NCI-H82 treated with DMSO at 0.1 percent for 48 hours (cell line): ENCODE measurements at regions not wholly inside any gene's neighbourhood (a gene's known extent, or its start where the extent isn't known, plus 50 kb on each side); places are given as distances from the start of the nearest gene placed in this dataset.

ENCODE experiments used
- DNase-seq: peaks from one replicate; lab custom pipeline; 2025; ENCODE audit not compliant: unreplicated experiment; lab: John Stamatoyannopoulos, UW

GRCh38 chr11:11016943-11017342, 159.1 kb upstream of the ZBED5 start:
- no peak for DNase-seq

GRCh38 chr11:11016068-11016467, 158.2 kb upstream of the ZBED5 start:
- no peak for DNase-seq

- no peak for DNase-seq
These were observed 153.8 kb upstream of the ZBED5 start for GRCh38 chr11:11011617-11012016.

- peak; percentile 13 for DNase-seq
These were observed 152.8 kb upstream of the ZBED5 start for GRCh38 chr11:11010624-11011127.

- DNase-seq, result no peak
These were observed 151.3 kb upstream of the ZBED5 start for GRCh38 chr11:11009179-11009578.

- DNase-seq, result no peak
These were observed 146.2 kb upstream of the ZBED5 start for GRCh38 chr11:11004069-11004468.

- no peak for DNase-seq
These were observed 145.4 kb upstream of the ZBED5 start for GRCh38 chr11:11003226-11003625.

GRCh38 chr11:11000579-11001283, 142.9 kb upstream of the ZBED5 start:
- DNase-seq, result no peak

- DNase-seq, result no peak
These were observed 140.8 kb upstream of the ZBED5 start for GRCh38 chr11:10998674-10999073.

GRCh38 chr11:10996678-10997077, 138.8 kb upstream of the ZBED5 start:
- no peak for DNase-seq

- no peak for DNase-seq
These were observed 135.8 kb upstream of the ZBED5 start for GRCh38 chr11:10993640-10994039.

GRCh38 chr11:10993186-10993585, 135.3 kb upstream of the ZBED5 start:
- no peak for DNase-seq

- DNase-seq, result no peak
These were observed 133.5 kb upstream of the ZBED5 start for GRCh38 chr11:10991393-10991792.

- DNase-seq, result no peak
These were observed 132.9 kb upstream of the ZBED5 start for GRCh38 chr11:10990637-10991193.

- no peak for DNase-seq
These were observed 132.3 kb upstream of the ZBED5 start for GRCh38 chr11:10990160-10990559.

- DNase-seq, result no peak
These were observed 128.2 kb upstream of the ZBED5 start for GRCh38 chr11:10986006-10986405.

- DNase-seq, result no peak
These were observed 126.9 kb upstream of the ZBED5 start for GRCh38 chr11:10984742-10985141.

- no peak for DNase-seq
These were observed 126.4 kb upstream of the ZBED5 start for GRCh38 chr11:10984250-10984649.

GRCh38 chr11:10982704-10983510, 125.1 kb upstream of the ZBED5 start:
- peak; percentile 51 for DNase-seq

GRCh38 chr11:10979529-10979928, 121.7 kb upstream of the ZBED5 start:
- DNase-seq, result no peak

GRCh38 chr11:10978198-10978597, 120.3 kb upstream of the ZBED5 start:
- no peak for DNase-seq

GRCh38 chr11:10975287-10975721, 117.5 kb upstream of the ZBED5 start:
- no peak for DNase-seq
